Endodermal cell (in vitro differentiated cells): ENCODE measurements at regions not wholly inside any gene's neighbourhood (a gene's known extent, or its start where the extent isn't known, plus 50 kb on each side); places are given as distances from the start of the nearest gene placed in this dataset.

Experiments used
- DNase-seq: peaks from one replicate; pipeline ENCODE4 v3.0.0-alpha.2; 2017
- H3K27ac ChIP-seq: 2 replicates; pipeline ENCODE4 v1.5.1; 2013; ENCODE audit warnings: mild to moderate bottlenecking, low read depth, low read length, moderate library complexity
- H3K27me3 ChIP-seq: 2 replicates; pipeline ENCODE4 v1.6.1; 2013; ENCODE audit warnings: mild to moderate bottlenecking, low read length, moderate library complexity; ENCODE audit not compliant: insufficient read depth, control insufficient read depth, poor library complexity, severe bottlenecking
- H3K36me3 ChIP-seq: 2 replicates; pipeline ENCODE4 v1.7.0; 2013; ENCODE audit warnings: mild to moderate bottlenecking, low read length, moderate library complexity; ENCODE audit not compliant: control insufficient read depth, insufficient read depth
- H3K4me1 ChIP-seq: one replicate; pipeline ENCODE4 v1.7.0; 2013; ENCODE audit warnings: low read length; ENCODE audit not compliant: control insufficient read depth, insufficient read depth
- H3K4me3 ChIP-seq: 2 replicates; pipeline ENCODE4 v1.5.1; 2013; ENCODE audit warnings: mild to moderate bottlenecking, low read length, moderate library complexity
- H3K9ac ChIP-seq: 2 replicates; pipeline ENCODE4 v1.6.1; 2013; ENCODE audit warnings: mild to moderate bottlenecking, low read length, moderate library complexity; ENCODE audit not compliant: poor library complexity, severe bottlenecking; ENCODE audit errors: extremely low read depth
- H3K9me3 ChIP-seq: 2 replicates; pipeline ENCODE4 v1.6.1; 2013; ENCODE audit warnings: mild to moderate bottlenecking, low read length, moderate library complexity; ENCODE audit not compliant: control insufficient read depth
- H3K27ac Mint-ChIP-seq: 2 replicates; pipeline ENCODE4 v1.8.0; 2020; ENCODE audit warnings: mixed read lengths
- H3K27me3 Mint-ChIP-seq: 2 replicates; pipeline ENCODE4 v1.8.0; 2021; ENCODE audit warnings: mild to moderate bottlenecking, mixed read lengths; ENCODE audit not compliant: insufficient read depth
- H3K36me3 Mint-ChIP-seq: 2 replicates; pipeline ENCODE4 v1.8.0; 2020; ENCODE audit warnings: low read depth, mixed read lengths
- H3K4me1 Mint-ChIP-seq: 2 replicates; pipeline ENCODE4 v1.8.0; 2020; ENCODE audit warnings: mixed read lengths
- H3K4me3 Mint-ChIP-seq: 2 replicates; pipeline ENCODE4 v1.8.0; 2020; ENCODE audit warnings: mild to moderate bottlenecking, moderate library complexity, mixed read lengths
- H3K9me3 Mint-ChIP-seq: 2 replicates; pipeline ENCODE4 v1.8.0; 2020; ENCODE audit warnings: mild to moderate bottlenecking, mixed read lengths
- WGBS, 2 experiments: methylation state at CpG; one replicate each; pipeline versions ENCODE4 v1.1.5 to v1.1.7; 2013; ENCODE audit warnings: missing lambda C conversion rate in 2 of 2, mixed read lengths in 1 of 2; ENCODE audit not compliant: insufficient coverage in 1 of 2, insufficient read length in 1 of 2; 5-methylcytosine and 5-hydroxymethylcytosine counted together
- TF ChIP-seq, protein P1 (sequence below): fragments of 200-600 bp; sonication (generic); conservative IDR thresholded peaks from 2 replicates; pipeline ENCODE4 v1.5.0; 2021; ENCODE audit warnings: antibody characterized with exemption, mild to moderate bottlenecking

DNA sequence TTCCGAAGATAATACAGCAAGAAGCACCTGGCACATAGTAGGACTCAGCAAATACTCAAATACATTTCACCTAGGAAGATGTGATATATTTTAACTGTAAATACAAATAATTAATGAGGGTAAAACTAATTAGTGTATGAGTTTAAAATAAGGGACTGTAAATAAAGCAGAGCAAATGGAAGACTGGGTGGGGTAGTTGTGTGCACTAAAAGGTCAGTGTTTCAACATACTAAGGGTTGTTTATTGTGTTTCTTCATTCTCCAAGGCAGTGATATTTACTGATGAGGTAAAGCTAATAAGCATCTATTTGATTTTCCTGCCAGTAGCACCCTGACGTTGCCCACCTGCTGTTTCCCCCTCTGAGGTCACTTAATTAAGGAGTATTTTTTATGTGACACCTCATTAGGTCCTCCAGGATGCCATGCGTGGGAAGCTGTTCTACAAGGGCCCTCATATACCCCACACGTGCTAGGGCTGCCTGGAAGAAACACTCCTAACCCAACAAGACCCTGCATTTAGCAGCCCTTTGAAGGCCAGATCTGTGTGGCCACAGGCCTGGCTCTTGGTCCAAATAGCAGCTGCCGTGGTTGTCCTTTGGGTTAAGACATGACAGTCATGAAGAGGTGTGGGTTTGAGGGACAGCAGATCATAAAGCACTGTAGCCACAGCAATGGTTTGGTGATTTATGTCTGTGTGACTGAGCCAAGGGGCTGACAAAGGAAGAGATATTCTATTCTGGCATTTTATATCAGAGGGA lies 97.5 kb upstream of the RPS23 start:
- no peak overlapping the region for H3K4me3 ChIP-seq
- H3K4me1 ChIP-seq: no peaks in the 10 kb centered on the region
- 87 to 92% methylated on average over 2 to 5 of the region's 5 CpGs for WGBS, 2 experiments
- Mint-ChIP-seq H3K4me1 (peaks cover 6% of the 10 kb centered on the region), H3K27ac (no peak overlapping the region), H3K9me3 (peaks cover 30% of the 10 kb centered on the region), H3K36me3 (peaks cover 9% of the 10 kb centered on the region), H3K27me3 (peaks cover 2% of the 10 kb centered on the region), H3K4me3 (no peak overlapping the region)
- DNase-seq: no peak
- H3K36me3 ChIP-seq: no peaks in the 10 kb centered on the region
- no peaks in the 10 kb centered on the region for H3K27me3 ChIP-seq
- H3K9ac ChIP-seq: no peak overlapping the region
- H3K27ac ChIP-seq: no peak overlapping the region
- TF ChIP-seq, protein P1, sequence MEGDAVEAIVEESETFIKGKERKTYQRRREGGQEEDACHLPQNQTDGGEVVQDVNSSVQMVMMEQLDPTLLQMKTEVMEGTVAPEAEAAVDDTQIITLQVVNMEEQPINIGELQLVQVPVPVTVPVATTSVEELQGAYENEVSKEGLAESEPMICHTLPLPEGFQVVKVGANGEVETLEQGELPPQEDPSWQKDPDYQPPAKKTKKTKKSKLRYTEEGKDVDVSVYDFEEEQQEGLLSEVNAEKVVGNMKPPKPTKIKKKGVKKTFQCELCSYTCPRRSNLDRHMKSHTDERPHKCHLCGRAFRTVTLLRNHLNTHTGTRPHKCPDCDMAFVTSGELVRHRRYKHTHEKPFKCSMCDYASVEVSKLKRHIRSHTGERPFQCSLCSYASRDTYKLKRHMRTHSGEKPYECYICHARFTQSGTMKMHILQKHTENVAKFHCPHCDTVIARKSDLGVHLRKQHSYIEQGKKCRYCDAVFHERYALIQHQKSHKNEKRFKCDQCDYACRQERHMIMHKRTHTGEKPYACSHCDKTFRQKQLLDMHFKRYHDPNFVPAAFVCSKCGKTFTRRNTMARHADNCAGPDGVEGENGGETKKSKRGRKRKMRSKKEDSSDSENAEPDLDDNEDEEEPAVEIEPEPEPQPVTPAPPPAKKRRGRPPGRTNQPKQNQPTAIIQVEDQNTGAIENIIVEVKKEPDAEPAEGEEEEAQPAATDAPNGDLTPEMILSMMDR: no peak
- peaks cover 40% of the 10 kb centered on the region for H3K9me3 ChIP-seq

DNA sequence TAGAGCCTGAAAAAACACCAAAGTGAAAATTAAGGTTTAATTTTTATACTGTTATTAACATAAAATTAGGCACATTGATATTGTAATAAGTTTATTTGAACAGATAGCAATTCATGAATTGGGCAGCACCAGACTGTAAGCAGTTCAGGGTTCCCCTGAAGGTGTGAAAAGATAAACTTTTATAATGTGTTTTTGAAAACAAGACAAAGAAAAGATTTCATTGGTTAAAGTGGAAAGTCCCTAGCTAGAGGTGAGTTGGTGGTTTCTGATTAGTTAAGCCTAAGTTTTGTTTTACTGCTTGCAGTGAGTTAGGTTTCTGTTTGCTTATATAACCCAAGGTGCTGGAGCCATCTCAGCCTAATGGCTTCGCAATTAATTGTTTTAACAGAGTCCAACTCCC lies 96.5 kb upstream of the RPS23 start:
- H3K27me3 Mint-ChIP-seq: no peaks in the 10 kb centered on the region
- Histone ChIP-seq H3K4me3 (no peak overlapping the region), H3K9me3 (peaks cover 36% of the 10 kb centered on the region), H3K9ac (no peak overlapping the region), H3K27me3 (no peaks in the 10 kb centered on the region), H3K36me3 (no peaks in the 10 kb centered on the region), H3K27ac (no peak overlapping the region), H3K4me1 (no peaks in the 10 kb centered on the region)
- TF ChIP-seq, protein P1: no peak
- WGBS, 2 experiments: 96% methylated on average over 1 of the region's 1 CpG; no CpG with 5 or more reads in 1 of the 2 experiments
- H3K27ac Mint-ChIP-seq: no peak overlapping the region
- H3K9me3 Mint-ChIP-seq: peaks cover 20% of the 10 kb centered on the region
- H3K4me3 Mint-ChIP-seq: no peak overlapping the region
- H3K36me3 Mint-ChIP-seq: peaks cover 4% of the 10 kb centered on the region
- no peak for DNase-seq
- H3K4me1 Mint-ChIP-seq: peaks cover 6% of the 10 kb centered on the region

DNA sequence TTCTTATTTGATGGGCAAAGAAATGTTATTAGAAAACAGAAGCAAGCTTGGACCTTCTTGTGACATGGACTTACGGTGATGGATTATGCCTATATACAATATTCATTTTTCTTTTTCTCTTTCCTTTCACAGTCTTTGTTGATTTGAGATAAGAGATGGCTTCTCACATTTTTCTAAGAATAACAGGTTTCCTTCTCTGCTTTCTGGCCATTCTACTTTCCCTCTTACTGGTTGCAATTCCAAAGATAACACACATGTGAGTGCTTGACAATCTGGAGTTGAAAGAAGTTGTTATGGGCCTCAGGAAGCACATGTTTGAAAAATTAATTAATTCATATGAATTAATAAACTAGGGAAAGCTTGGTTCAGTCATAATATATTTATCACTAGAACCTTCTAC lies 89.8 kb upstream of the RPS23 start:
- H3K4me1 Mint-ChIP-seq: peaks cover 2% of the 10 kb centered on the region
- WGBS, 2 experiments: 78% methylated on average over 1 of the region's 1 CpG; no CpG with 5 or more reads in 1 of the 2 experiments
- H3K4me3 ChIP-seq: no peak overlapping the region

More for the DNA sequence above, 89.8 kb upstream of the RPS23 start:
- Histone ChIP-seq H3K4me1 (no peaks in the 10 kb centered on the region), H3K27ac (no peak overlapping the region), H3K36me3 (no peaks in the 10 kb centered on the region), H3K27me3 (no peaks in the 10 kb centered on the region), H3K9me3 (peaks cover 13% of the 10 kb centered on the region), H3K9ac (no peak overlapping the region)
- no peak overlapping the region for H3K27ac Mint-ChIP-seq
- no peak overlapping the region for H3K4me3 Mint-ChIP-seq
- H3K27me3 Mint-ChIP-seq: no peaks in the 10 kb centered on the region
- TF ChIP-seq, protein P1: no peak
- peaks cover 5% of the 10 kb centered on the region for H3K9me3 Mint-ChIP-seq
- peaks cover 2% of the 10 kb centered on the region for H3K36me3 Mint-ChIP-seq
- DNase-seq: no peak
